H1 (cell line): ENCODE measurements at regions not wholly inside any gene's neighbourhood (a gene's known extent, or its start where the extent isn't known, plus 50 kb on each side); places are given as distances from the start of the nearest gene placed in this dataset.

Experiments used
- CTCF ChIA-PET: fragments of 300-600 bp; sonication (Branson Sonifier 250); formaldehyde crosslinking; loops from one replicate; lab custom pipeline; 2021; ENCODE audit not compliant: partially characterized antibody; lab: Charles Lee
- POLR2A ChIA-PET: fragments of 300-600 bp; sonication (Branson Sonifier 250); formaldehyde crosslinking; loops from one replicate; lab custom pipeline; 2021; ENCODE audit warnings: inconsistent platforms; ENCODE audit not compliant: partially characterized antibody; lab: Charles Lee
- DNase-seq, 2 experiments: peaks; one replicate each; pipeline versions ENCODE4 v3.0.0 to v3.0.0-alpha.2; 2010 to 2022; ENCODE audit warnings: low spot score in 2 of 2, low read depth in 1 of 2, mixed read lengths in 1 of 2
- FAIRE-seq: peaks from 2 replicates; lab custom pipeline; 2011; peaks lifted over from hg19 to GRCh38; lab: Jason Lieb, UNC
- H2AFZ ChIP-seq: 2 replicates; pipeline ENCODE4 v1.8.1; 2012; ENCODE audit warnings: low read length, inconsistent platforms
- H2AK5ac ChIP-seq: 2 replicates; pipeline ENCODE4 v1.6.1; 2013; ENCODE audit warnings: low read depth, low read length
- H2BK120ac ChIP-seq: replicated peaks from 2 replicates; pipeline ENCODE3; 2013; ENCODE audit warnings: low read depth, low read length, inconsistent platforms
- H2BK12ac ChIP-seq: 2 replicates; pipeline ENCODE4 v1.6.1; 2013; ENCODE audit warnings: low read depth, low read length
- H2BK15ac ChIP-seq: 2 replicates; pipeline ENCODE4 v1.6.1; 2013; ENCODE audit warnings: low read length
- H2BK20ac ChIP-seq: 2 replicates; pipeline ENCODE4 v1.6.1; 2013; ENCODE audit warnings: low read length
- H2BK5ac ChIP-seq: 2 replicates; pipeline ENCODE4 v1.6.1; 2013; ENCODE audit warnings: low read depth, low read length
- H3K14ac ChIP-seq: 2 replicates; pipeline ENCODE4 v1.6.1; 2013; ENCODE audit warnings: inconsistent platforms; ENCODE audit not compliant: insufficient read length
- H3K18ac ChIP-seq: 2 replicates; pipeline ENCODE4 v1.6.1; 2013; ENCODE audit warnings: low read length; ENCODE audit errors: extremely low read depth
- H3K23ac ChIP-seq: 2 replicates; pipeline ENCODE4 v1.6.1; 2013; ENCODE audit warnings: inconsistent platforms; ENCODE audit not compliant: insufficient read length
- H3K23me2 ChIP-seq: 2 replicates; pipeline ENCODE4 v1.6.1; 2013; ENCODE audit warnings: low read depth, low read length
- H3K27ac ChIP-seq: 2 replicates; pipeline ENCODE4 v1.6.1; 2011; ENCODE audit warnings: low read depth, low read length, inconsistent platforms
- H3K27me3 ChIP-seq, 4 experiments: replicated peaks in 1 of 4; 1 replicate in 1 of 4; 2 replicates in 3 of 4; pipeline versions ENCODE4 v1.6.1 to v1.8.1; 2011 to 2013; ENCODE audit warnings: low read length in 3 of 4, mild to moderate bottlenecking in 3 of 4, inconsistent platforms in 2 of 4, mixed read lengths in 2 of 4, moderate library complexity in 1 of 4; ENCODE audit not compliant: control insufficient read depth in 3 of 4, insufficient read depth in 3 of 4; ENCODE audit errors: extremely low read depth in 1 of 4
- H3K36me3 ChIP-seq, 4 experiments: 2 replicates each; pipeline versions ENCODE4 v1.6.1 to v1.8.1; 2011 to 2013; ENCODE audit warnings: mild to moderate bottlenecking in 4 of 4, low read length in 3 of 4, moderate library complexity in 2 of 4, control low read depth in 1 of 4, inconsistent platforms in 1 of 4; ENCODE audit not compliant: insufficient read depth in 4 of 4, control insufficient read depth in 2 of 4
- H3K4ac ChIP-seq: replicated peaks from 2 replicates; pipeline ENCODE3; 2013; ENCODE audit warnings: low read length, low read depth, mixed read lengths, inconsistent platforms; ENCODE audit not compliant: insufficient read length
- H3K4me1 ChIP-seq, 4 experiments: replicated peaks in 1 of 4; 1 replicate in 1 of 4; 2 replicates in 3 of 4; pipeline versions ENCODE4 v1.6.1 to v1.8.1; 2011 to 2013; ENCODE audit warnings: low read length in 3 of 4, inconsistent platforms in 2 of 4, mixed read lengths in 1 of 4; ENCODE audit not compliant: insufficient read depth in 4 of 4, control insufficient read depth in 3 of 4
- H3K4me2 ChIP-seq, 2 experiments: 2 replicates each; pipeline versions ENCODE4 v1.6.1 to v1.8.1; 2011 to 2013; ENCODE audit warnings: low read depth in 2 of 2, low read length in 2 of 2, control low read depth in 1 of 2, inconsistent platforms in 1 of 2, mild to moderate bottlenecking in 1 of 2; ENCODE audit not compliant: insufficient read depth in 1 of 2
- H3K4me3 ChIP-seq, 4 experiments: fragments of 200-600, 300-600 bp in 1 of 4; sonication (generic), shearing (Covaris generic), sonication (Bioruptor Twin) in 1 of 4; 2 replicates each; pipeline versions ENCODE4 v1.5.1 to v1.8.1; 2011 to 2016; ENCODE audit warnings: low read length in 4 of 4, low read depth in 3 of 4, control low read depth in 2 of 4, inconsistent platforms in 2 of 4, mild to moderate bottlenecking in 2 of 4, mixed read lengths in 1 of 4, moderate library complexity in 1 of 4; ENCODE audit not compliant: insufficient read depth in 2 of 4; ENCODE audit errors: extremely low read depth in 1 of 4
- H3K56ac ChIP-seq: replicated peaks from 2 replicates; pipeline ENCODE3; 2013; ENCODE audit warnings: low read depth, mild to moderate bottlenecking, mixed read lengths, low read length, inconsistent platforms; ENCODE audit not compliant: insufficient read length
- H3K79me1 ChIP-seq: 2 replicates; pipeline ENCODE4 v1.6.1; 2013; ENCODE audit warnings: low read depth, low read length, control low read depth
- H3K79me2 ChIP-seq, 2 experiments: 2 replicates each; pipeline versions ENCODE4 v1.6.1 to v1.8.1; 2012 to 2013; ENCODE audit warnings: low read length in 2 of 2, mild to moderate bottlenecking in 2 of 2, inconsistent platforms in 1 of 2; ENCODE audit not compliant: insufficient read depth in 2 of 2, control insufficient read depth in 1 of 2
- H3K9ac ChIP-seq, 4 experiments: replicated peaks in 1 of 4; 1 replicate in 1 of 4; 2 replicates in 3 of 4; pipeline versions ENCODE4 v1.6.1 to v1.8.1; 2011 to 2013; ENCODE audit warnings: low read depth in 3 of 4, low read length in 3 of 4, control low read depth in 2 of 4, mild to moderate bottlenecking in 2 of 4, moderate library complexity in 2 of 4, inconsistent platforms in 1 of 4; ENCODE audit errors: extremely low read depth in 1 of 4
- H3K9me3 ChIP-seq, 2 experiments: 2 replicates each; pipeline versions ENCODE4 v1.6.1 to v1.8.1; 2012 to 2013; ENCODE audit warnings: mild to moderate bottlenecking in 2 of 2, moderate library complexity in 2 of 2, control low read depth in 1 of 2, inconsistent platforms in 1 of 2, low read depth in 1 of 2, low read length in 1 of 2, mixed read lengths in 1 of 2; ENCODE audit not compliant: insufficient read depth in 2 of 2
- H4K20me1 ChIP-seq, 2 experiments: replicated peaks in 1 of 2; 2 replicates each; pipeline versions ENCODE3 to v1.8.1; 2011 to 2013; ENCODE audit warnings: inconsistent platforms in 2 of 2, low read length in 2 of 2, mild to moderate bottlenecking in 1 of 2; ENCODE audit not compliant: insufficient read depth in 2 of 2, control insufficient read depth in 1 of 2
- H4K5ac ChIP-seq: 2 replicates; pipeline ENCODE4 v1.6.1; 2013; ENCODE audit warnings: low read length, low read depth, mixed read lengths, inconsistent platforms; ENCODE audit not compliant: insufficient read length
- H4K8ac ChIP-seq: 2 replicates; pipeline ENCODE4 v1.8.0; 2013; ENCODE audit warnings: mild to moderate bottlenecking, moderate library complexity, low read length, inconsistent platforms; ENCODE audit not compliant: insufficient read depth; ENCODE audit errors: extremely low read depth
- H4K91ac ChIP-seq: replicated peaks from 2 replicates; pipeline ENCODE3; 2013; ENCODE audit warnings: low read length, mixed read lengths, inconsistent platforms; ENCODE audit not compliant: insufficient read length
- KDM5A ChIP-seq: fragments of 200-600 bp; IDR thresholded peaks from 2 replicates; pipeline ENCODE4 v1.7.1; 2012; ENCODE audit warnings: mild to moderate bottlenecking, low read length, inconsistent platforms, mixed read lengths
- NANOG ChIP-seq: IDR thresholded peaks from 2 replicates; pipeline ENCODE4 v1.6.1; 2011; ENCODE audit warnings: low read length, low read depth, mild to moderate bottlenecking, inconsistent platforms; ENCODE audit not compliant: insufficient read depth, poor library complexity, severe bottlenecking
- SIX5 ChIP-seq: IDR thresholded peaks from 2 replicates; pipeline ENCODE4 v1.6.1; 2011; ENCODE audit warnings: mild to moderate bottlenecking, low read depth, low read length
- TBP ChIP-seq: IDR thresholded peaks from 2 replicates; pipeline ENCODE4 v1.6.1; 2011; ENCODE audit warnings: low read depth, low read length, improper control_type of control experiment
- TEAD4 ChIP-seq: IDR thresholded peaks from 2 replicates; pipeline ENCODE4 v1.6.1; 2012; ENCODE audit warnings: low read depth, low read length, inconsistent platforms, mixed read lengths
- WGBS, 2 experiments: shearing (Covaris generic) in 1 of 2; methylation state at CpG; one replicate each; pipeline versions ENCODE4 v1.1.6 to v1.1.7; 2013 to 2015; ENCODE audit warnings: low lambda C conversion rate in 2 of 2, mixed read lengths in 2 of 2, inconsistent platforms in 1 of 2, low coverage in 1 of 2, missing lambda C conversion rate in 1 of 2; ENCODE audit not compliant: insufficient replicate concordance in 2 of 2, insufficient coverage in 1 of 2, insufficient read length in 1 of 2; ENCODE audit errors: extremely low coverage in 1 of 2, missing lambda C conversion rate in 1 of 2; 5-methylcytosine and 5-hydroxymethylcytosine counted together

GRCh38 chr10:89952325-89952724 lies 250.9 kb downstream of the KIF20B start:
- H2BK12ac ChIP-seq: no peak overlapping the region

More at GRCh38 chr10:89952325-89952724, 250.9 kb downstream of the KIF20B start:
- no peaks in the 10 kb centered on the region for H3K79me2 ChIP-seq
- no peaks in the 10 kb centered on the region for H3K36me3 ChIP-seq
- H3K4me1 ChIP-seq: no peaks in the 10 kb centered on the region
- H3K23ac ChIP-seq: no peak overlapping the region
- H3K14ac ChIP-seq: no peak overlapping the region
- H2BK120ac ChIP-seq: no peak overlapping the region
- no peak overlapping the region for H3K4me2 ChIP-seq
- no peaks in the 10 kb centered on the region for H3K27me3 ChIP-seq
- CTCF ChIA-PET: interaction anchor here (1.0 to 2.3 kb wide), 4 partner anchors 10 to 646 kb away, joined by 4 to 6 read pairs (median 4); no protein-coding TSS in a partner anchor
- H2BK20ac ChIP-seq: no peak overlapping the region
- no peaks in the 10 kb centered on the region for H4K20me1 ChIP-seq
- 93% methylated on average over 1 of the region's 1 CpG; no CpG with 5 or more reads in 1 of the 2 experiments for WGBS, 2 experiments
- no peak for TF ChIP-seq TEAD4
- no peak for TF ChIP-seq SIX5
- TF ChIP-seq KDM5A: no peak
- TF ChIP-seq TBP: no peak
- TF ChIP-seq NANOG: no peak
- H4K91ac ChIP-seq: no peak overlapping the region
- POLR2A ChIA-PET: no interaction called here
- no peak overlapping the region for H3K56ac ChIP-seq
- H2BK15ac ChIP-seq: no peak overlapping the region
- DNase-seq (no peak), FAIRE-seq (no peak)
- no peak overlapping the region for H3K4ac ChIP-seq
- no peak overlapping the region for H4K8ac ChIP-seq
- no peak overlapping the region for H4K5ac ChIP-seq
- no peaks in the 10 kb centered on the region; the same call in 1 of the 2 replicates for H3K23me2 ChIP-seq
- H3K79me1 ChIP-seq: no peaks in the 10 kb centered on the region
- H3K4me3 ChIP-seq: no peak overlapping the region
- H3K9me3 ChIP-seq: no peaks in the 10 kb centered on the region
- H3K27ac ChIP-seq: no peak overlapping the region
- no peak overlapping the region for H3K18ac ChIP-seq
- H2BK5ac ChIP-seq: no peak overlapping the region
- no peak overlapping the region for H2AFZ ChIP-seq
- no peak overlapping the region for H2AK5ac ChIP-seq
- no peak overlapping the region for H3K9ac ChIP-seq
